Hippocampal formation (tissue), 2 donors: ENCODE measurements at regions not wholly inside any gene's neighbourhood (a gene's known extent, or its start where the extent isn't known, plus 50 kb on each side); places are given as distances from the start of the nearest gene placed in this dataset.
"Not testable (repeated sequence)": the region's sequence is repeated elsewhere in the genome, so short reads cannot be mapped to it uniquely, and the experiment has no call there.

Experiments used
- DNase-seq, 2 donors: peaks; one replicate each; lab custom pipeline; 2025; lab: John Stamatoyannopoulos, UW

DNA sequence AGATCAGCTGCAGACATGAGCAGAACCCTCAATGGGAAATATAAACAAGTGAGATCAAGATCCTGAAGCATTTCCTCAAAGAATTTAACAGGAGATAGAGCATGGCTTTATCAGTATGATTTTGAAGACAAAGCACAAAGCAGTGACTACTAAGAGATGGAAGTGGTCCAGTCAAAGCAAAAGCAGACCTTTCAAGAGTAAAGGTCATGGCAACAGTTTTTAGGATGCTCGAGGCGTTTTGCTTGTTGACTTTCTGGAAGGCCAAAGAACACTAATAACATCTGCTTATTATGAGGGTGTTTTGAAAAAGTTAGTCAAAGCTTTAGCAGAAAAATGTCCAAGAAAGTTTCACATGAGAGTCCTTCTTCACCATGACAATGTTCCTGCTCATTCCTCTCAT, 128.5 kb downstream of the KCNE4 start:
- no peak for DNase-seq

DNA sequence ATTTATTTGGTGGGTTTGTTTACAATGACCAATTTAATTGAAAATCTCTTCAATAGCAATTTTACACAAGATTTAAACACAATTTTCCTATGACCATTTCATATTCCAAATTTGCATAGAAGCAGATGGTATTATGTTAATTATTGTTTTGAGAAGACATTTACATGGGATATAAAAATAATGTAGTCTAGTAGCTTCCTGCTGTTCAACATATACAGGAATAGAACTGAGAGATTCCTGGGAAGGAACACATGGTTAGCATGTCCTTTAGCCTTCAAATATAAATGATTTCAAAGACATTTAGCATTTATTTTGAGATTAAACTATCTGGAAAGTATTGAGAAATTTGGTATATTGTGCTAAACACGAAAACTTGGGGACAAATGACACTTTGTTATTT, 129.6 kb downstream of the KCNE4 start:
- no peak for DNase-seq

DNA sequence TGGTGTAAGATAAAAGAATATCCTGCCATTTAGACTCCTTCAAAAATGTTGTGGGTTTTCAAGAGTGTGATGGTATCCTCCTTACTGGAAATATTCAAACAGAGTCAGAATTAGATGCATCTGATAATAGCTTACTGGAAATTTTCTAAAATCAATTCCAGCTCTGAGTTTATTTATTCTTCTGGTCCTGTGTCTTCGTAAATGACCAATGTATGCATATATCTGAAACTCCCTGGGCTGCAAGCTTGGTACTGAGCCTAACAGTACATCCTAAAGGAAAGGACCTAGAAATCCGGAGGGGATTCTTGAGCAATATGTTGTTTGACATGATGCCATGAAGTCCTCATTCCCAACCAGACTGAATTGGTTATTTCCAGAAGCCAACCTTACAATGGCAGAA, 130.4 kb downstream of the KCNE4 start:
- no peak for DNase-seq

DNA sequence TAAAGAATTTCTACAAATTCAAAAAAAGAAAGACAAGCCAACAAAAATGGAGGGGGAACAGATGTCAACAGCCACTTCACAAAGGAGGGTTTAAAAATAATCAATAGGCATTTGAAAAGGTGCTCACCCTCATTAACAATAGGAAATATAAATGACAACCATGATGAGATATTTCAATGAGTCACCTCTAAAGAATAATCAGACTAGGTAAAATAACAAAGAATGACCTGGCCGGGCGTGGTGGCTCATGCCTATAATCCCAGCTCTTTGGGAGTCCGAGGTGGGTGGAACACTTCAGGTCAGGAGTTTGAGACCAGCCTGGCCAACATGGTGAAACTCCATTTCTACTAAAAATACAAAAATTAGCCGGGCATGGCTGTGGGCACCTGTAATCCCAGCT, 133.6 kb downstream of the KCNE4 start:
- no peak for DNase-seq

DNA sequence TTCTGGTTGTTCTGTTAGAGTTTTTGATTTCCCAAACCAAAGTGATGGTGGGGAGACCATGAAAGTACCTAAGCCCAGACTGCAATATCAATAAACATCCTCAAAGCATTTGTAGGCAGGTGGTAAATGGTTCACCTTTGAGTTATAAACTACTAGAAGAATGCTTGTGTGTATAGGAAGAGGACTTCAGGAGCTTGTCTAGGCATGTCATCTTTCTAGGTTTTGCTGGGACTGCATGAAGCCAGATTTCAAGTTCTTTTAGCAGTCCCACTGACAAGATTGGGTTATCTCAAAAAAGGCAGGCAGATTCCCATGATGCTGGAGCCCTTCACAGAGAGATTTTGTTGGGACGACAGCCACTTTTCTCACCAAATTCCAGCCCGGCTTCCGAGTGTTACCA, 135.3 kb downstream of the KCNE4 start:
- no peak for DNase-seq

DNA sequence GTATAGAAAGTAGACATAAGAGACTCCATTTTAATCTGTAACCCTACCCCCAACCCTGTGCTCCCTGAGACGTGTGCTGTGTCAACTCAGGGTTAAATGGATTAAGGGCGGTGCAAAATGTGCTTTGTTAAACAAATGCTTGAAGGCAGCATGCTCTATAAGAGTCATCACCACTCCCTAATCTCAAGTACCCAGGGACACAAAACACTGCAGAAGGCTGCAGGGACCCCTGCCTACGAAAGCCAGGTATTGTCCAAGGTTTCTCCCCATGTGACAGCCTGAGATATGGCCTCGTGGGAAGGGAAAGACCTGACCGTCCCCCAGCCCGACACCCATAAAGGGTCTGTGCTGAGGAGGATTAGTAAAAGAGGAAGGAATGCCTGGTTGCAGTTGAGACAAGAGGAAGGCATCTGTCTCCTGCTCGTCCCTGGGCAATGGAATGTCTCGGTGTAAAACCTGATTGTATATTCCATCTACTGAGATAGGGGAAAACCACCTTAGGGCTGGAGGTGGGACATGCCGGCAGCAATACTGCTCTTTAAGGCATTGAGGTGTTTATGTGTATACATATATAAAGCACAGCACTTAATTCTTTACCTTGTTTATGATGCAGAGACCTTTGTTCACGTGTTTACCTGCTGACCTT, 138.7 kb downstream of the KCNE4 start:
- DNase-seq, result not testable (repeated sequence)

DNA sequence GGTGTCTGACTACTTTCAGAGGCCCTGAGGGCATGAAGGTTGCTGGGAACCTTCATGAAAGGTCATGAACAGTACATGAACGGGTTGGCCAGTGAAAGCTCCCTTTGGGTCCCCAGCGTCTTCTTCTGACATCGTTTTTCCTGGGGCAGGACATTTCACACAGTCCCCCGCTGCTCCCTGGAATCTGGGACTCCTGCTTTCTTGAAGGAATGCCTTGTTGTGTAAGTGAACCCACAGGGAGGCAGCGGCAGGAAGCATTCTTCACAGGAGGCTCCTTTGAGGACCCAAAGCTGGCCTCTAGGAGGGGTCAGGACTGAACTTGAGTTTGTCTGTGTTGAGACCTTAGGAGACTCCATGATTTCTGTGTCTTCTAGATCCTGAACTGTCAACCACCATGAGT, 144.3 kb downstream of the KCNE4 start:
- no peak for DNase-seq

DNA sequence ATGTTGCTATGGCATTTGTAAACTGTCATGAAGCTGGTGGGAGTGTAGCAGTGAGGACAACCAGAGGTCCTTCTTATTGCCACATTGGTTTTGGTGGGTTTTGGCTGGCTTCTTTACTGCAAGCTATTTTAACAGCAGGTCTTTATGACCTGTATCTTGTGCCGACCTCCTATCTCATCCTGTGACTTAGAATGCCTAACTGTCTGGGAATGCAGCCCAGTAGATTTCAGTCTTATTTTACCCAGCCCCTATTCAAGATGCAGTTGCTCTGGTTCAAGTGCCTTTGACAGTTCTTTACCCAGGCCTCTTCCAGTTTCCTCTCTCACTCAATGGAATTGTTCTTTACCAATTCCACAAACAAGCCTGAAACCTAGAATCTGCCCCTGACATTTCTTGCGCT, 145.1 kb downstream of the KCNE4 start:
- DNase-seq, result no peak

DNA sequence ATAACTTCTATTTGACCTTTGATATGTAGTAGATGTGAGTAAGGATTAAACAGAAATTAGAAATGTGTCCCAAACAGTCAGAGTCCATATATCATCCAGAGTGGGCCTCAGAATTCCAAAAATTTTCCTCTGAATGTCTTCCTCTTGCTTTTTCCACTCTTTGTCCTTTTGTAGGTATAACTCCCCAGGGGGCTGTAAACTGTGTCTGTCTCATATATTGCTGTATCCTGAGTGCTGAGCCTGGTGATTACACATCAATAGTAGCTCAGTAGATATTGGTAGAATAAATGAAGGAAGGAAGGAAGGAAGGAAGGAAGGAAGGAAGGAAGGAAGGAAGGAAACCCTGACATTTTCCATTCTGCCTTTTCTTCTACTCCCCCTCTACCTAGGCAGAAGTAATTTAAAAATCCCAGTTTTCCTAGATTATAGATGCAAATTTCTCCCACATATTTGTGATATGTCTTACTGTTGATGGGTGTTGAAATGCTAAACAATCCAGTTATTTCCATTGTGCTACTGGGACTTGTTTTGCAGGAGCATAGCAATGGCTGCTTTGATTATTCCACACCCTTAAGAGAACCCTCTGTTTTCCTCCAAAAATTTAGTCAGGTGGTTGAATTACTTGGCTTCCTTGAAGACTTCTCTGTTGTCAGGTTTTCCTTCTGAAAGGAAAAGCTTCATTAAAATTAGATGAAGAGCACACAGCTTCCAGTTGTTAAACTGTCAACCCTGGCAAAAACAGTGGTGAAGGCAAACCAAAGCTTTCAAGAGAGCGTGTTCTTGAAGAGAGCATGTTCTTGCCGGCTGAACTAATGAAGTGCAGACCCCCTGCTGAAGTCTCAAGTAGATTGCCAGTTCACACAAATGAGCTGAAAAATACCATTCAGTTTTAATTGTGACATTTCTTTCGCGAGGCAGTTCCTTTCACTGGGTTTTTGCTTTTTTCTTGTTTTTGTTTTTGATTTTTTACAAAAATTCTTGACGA, 147.8 kb downstream of the KCNE4 start:
- peak in 1 of 2 donors; percentile 14 for DNase-seq

DNA sequence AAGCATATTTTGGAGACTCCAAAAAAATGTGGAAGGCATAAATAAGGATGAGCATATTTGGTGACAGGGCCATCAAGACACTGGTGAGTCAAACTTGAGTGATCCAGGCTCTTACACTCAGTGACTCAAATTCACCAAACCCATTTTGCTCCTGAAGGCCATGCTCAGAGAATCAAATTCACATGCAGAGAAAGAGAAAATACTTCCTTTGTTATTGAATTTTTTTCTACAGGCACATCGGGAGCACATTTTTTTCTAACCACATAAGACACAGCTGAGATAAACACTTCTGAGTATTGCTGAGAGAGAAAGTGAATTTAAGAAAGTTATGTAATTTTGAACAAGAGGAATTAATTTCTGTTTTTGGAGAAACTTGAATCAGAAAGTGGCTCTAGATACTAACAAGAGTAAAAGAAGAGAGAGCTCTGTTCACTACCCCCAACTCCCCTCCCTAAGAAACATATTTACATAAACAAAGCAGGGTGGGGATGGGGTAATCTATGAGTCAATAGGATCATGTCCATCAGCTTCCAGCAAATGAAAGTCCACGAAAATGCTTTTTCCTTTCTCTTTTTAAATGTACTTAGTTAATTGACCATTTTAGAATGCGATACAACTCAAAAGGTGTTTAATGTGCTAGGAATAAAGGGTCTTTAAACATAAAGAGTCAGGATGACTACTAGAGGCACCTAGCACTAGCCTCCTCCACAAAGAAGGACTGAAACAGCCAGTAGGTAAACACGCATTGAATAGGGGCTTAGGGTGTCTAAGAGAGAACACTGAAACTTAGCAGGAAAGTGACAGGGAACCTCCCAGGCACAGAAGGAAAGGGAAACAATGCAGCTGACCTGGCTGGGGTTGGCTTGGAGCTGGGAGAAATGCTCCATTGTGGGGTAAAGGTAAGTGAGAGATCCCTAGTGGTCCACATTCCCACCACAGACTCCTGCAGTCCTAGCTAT, 152.3 kb downstream of the KCNE4 start:
- DNase-seq, result no peak

DNA sequence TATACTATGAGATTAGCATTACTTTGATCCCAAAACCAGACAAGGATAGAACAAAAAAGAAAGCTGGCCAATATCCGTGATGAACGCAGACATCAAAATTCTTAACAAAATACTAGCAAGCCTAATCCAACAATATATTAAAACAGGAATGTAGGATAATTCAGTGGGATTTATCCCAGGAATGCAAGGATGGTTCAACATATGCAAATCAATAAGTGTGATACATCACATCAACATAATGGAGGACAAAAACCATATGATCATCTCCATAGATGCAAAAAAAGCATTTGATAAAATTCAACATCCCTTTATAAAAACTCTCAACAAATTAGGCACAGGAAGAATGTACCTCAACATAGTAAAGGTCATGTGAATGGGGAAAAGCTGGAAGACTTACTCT, 158.5 kb downstream of the KCNE4 start:
- no peak for DNase-seq

DNA sequence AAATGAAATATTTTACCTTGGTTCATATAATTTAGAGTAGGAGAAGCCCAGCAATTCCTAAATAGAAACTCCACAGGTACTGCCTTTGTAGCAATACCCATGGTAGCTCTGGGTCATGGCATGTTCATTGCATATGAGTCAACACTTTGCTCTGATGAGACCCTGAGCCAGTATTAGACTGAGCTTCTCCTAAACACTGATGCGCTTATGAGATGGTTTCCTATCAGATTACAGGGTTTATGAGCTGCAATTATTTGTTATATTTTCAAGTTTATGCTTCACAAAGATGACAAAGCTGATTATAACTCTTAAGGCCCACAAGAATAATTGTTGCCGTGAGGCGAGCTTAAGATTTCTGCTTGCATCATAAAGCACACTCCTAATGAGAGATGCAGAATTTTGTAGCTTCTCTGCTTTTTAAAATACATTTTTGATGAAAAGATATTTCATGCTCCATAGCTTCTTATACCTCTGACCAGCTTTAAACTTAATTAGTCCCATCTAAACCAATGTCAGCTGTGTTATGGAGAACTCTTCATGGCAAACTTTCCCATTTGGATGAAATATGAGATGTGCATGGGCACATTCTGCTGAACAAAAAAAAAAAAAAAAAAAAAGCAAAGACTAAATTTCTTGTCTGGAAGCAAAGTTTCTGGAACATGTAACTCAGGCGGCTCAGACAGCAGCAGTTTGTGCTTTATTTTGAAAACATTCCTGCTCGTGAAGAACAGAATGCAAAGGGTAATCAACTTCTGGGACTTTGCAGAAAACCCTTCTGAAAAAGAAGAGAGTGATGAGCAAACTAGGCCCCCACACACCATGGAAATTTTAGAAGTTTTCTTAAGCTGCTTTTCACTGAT, 162.6 kb downstream of the KCNE4 start:
- DNase-seq, result no peak

DNA sequence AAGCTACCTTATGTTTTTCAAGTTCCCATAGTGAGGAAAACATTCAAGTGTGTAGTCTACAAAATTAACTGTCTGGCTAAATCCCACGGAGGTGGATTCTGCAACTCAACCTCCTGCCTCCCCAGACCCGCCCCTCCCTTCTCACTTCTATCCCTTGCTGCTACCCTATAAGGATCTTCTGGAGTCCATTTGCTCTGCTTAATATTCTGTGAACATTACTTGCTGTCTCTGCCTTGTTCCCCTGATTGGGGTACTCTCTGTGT, 163.2 kb downstream of the KCNE4 start:
- no peak for DNase-seq

DNA sequence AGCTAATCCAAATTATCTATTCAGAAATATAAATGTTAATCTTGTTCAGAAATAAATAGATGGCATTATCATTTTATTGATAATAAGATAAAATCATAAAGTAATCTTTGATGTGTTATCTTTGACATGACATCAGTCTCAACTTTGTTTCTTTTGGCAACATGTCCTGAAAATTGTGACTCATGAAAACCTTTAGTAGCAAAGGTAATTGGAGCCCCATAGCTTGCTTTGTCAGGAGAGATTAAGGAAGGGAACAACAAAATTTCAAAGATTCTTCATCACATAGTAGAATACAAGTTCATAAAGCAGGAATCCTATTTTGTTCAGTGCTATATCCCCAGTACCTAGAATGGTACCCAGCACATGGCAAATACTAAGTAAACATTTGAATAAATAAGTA, 165.4 kb downstream of the KCNE4 start:
- DNase-seq, result no peak

DNA sequence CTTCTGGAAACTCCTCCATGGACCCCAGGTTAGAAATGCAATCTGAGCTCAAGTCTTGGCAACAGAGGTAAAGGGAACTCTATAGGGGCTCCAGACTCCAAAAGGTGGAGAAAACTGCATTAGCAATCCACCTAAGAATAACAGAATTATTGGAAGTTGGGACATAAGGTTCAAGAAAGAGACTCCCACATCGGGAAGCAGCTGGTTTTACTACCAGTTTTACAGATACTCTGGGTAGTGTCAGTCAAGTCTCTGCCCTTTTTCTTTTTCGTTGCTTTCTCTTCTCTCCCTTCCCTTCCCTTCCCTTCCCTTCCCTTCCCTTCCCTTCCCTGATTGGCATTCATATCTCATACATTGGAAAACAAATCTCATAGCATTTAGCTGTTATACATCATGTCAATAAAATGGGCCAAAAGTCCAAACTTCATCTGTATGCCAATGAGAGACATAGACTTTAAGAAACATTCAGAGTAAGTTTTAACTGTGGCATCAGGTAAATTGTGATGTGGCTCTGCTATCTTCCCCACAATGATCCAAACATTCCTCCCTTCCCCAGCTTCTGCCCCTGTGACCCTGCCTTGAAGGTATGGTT, 166.7 kb downstream of the KCNE4 start:
- DNase-seq, result no peak

DNA sequence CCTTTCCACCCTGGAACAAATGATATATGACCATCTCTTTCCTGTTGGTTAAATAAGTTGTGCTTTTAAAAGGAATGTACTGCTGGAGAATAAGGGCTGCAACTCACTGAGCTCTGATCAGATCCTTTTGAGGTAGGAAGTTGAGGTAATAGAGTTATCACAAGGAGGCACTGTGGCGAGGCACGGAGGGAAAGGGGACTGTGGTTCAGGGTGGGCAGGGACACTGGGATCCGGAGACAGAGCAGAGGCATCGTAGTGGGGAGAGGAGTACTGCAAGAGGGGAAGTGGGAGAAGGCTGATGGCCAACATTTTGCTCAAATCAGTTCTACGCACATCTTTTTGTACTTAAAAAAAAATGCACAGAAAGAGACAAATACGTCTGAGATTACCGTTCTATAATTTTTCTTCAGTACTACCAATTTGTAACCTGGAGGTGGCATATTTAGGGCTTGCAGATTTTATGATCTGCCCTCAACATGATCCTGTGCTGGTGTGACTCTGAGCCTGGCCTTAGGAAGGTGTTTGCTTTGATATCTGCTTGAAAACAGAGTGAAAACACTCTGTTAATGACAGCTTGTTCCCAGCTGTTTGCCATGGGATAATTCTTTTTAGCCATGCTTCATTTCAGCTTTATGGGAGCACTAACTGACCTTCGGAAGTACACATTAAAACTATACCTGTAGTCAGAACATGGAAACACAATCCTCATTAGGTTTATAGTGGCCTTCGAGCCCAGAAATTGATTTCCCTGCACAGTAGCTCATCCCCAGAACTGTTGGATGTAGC, 168.1 kb downstream of the KCNE4 start:
- no peak for DNase-seq

DNA sequence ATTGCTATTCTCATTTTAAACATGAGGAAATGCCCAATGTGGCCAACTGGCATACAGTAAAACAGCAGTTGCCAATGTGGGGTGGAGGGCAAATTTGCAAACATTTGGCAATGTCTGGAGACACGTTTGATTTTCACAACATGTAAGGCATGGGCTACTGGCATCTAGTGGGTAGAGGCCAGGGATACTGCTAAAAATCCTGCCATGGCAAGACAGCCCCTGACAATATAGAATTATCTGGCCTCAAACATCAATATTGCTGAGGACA, 168.6 kb downstream of the KCNE4 start:
- no peak for DNase-seq

DNA sequence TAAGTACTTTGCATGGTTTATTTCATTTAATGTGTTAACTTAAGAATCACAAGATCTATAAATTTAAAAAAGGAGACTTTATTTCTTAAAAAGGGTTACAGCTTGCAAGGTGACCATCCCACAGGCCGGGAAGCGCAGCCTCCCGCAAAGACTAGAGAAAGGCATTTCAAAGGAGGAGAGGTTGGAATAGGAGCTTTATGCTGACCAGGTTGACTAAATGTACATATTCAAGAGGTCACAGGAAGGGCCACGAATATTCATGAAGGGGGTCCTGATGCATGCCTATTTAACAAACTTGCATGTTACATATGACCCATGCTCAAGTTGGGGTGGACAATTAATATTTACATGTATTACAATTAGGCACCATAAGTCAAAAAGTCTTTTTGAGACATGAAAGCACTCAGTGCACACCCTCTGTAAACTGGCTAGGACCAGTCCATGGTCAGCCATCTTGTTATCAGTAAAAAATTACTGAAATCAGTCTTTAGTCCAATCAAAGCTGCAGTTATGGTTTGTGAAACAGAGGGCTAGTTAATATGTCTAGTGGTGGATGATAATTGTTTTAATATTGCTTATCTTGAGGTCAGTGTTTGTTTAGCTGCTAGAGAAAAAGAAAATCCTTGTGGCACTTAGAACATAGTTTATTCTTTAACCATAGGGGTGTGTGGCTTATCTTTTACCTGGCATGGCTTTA, 169.3 kb downstream of the KCNE4 start:
- DNase-seq, result no peak

DNA sequence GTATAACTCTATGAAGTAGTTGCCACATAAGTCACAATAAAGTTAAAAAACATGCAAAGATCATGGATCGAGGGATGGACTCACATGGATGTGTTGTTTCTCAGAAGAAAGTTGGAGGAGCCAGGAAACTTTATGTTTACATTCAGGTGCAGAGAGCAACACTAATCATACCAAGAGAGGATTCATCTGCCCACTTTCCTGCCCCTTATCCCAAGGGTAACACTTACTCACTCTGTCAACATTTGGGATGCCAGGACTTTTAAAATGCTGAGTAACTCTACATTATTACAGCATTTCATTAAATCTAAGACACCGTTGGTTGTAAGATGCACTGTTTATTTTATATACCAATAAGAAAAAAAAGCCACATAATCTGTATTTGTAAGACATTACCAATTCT, 170.4 kb downstream of the KCNE4 start:
- no peak for DNase-seq

DNA sequence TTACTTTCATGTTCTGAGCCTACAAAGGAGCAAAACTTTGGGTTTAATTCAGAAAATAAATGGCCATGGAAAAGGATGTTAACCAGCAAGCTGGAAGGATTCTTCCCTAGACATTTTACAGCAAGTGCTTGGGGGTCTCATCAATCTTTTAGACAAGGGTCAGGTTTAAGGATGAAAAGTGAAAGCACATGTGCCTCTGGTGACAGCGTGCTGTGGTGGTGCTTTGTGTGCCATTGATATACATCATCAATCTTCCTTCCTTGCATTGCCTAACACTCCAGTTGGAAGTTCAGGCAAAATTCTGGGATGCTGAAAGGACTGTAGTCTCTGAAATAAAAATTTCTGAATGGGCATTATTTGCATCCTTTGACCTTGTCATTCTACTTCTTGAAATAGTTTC, 171.2 kb downstream of the KCNE4 start:
- DNase-seq, result no peak
